IMR-90 (cell line): ENCODE measurements at regions not wholly inside any gene's neighbourhood (a gene's known extent, or its start where the extent isn't known, plus 50 kb on each side); places are given as distances from the start of the nearest gene placed in this dataset.

Experiments used
- ATAC-seq: fragments of 200-7000 bp; cut with Tn5 transposase; 2 replicates; pipeline ENCODE4 v1.9.1; 2020; ENCODE audit warnings: low read depth, mild to moderate bottlenecking, moderate library complexity
- BruUV-seq: library from RNA; stranded (reverse); fragments of 400-500 nt; replicated peaks from 2 replicates; lab custom pipeline; 2021; lab: Mats Ljungman, UMichigan
- CTCF ChIA-PET: fragments of 300-600 bp; formaldehyde crosslinking; extraction: SDS; loops from one replicate; lab custom pipeline; 2021; ENCODE audit warnings: antibody characterized with exemption; lab: Yijun Ruan, JAX
- POLR2A ChIA-PET: fragments of 300-600 bp; sonication (Branson Sonifier 250); formaldehyde crosslinking; loops from one replicate; lab custom pipeline; 2022; ENCODE audit warnings: antibody characterized with exemption; ENCODE audit not compliant: unreplicated experiment; lab: Charles Lee
- DNase-seq: peaks from one replicate; pipeline ENCODE4 v3.0.0; 2013
- H2AFZ ChIP-seq: replicated peaks from 2 replicates; pipeline ENCODE3; 2013; ENCODE audit warnings: low read length, mild to moderate bottlenecking; ENCODE audit not compliant: poor library complexity
- H2AK5ac ChIP-seq: 2 replicates; pipeline ENCODE4 v1.6.1; 2013; ENCODE audit warnings: low read depth, low read length, inconsistent platforms
- H2AK9ac ChIP-seq: replicated peaks from 2 replicates; pipeline ENCODE3; 2013; ENCODE audit warnings: mild to moderate bottlenecking, low read depth, low read length, moderate library complexity; ENCODE audit not compliant: poor library complexity
- H2BK120ac ChIP-seq: 2 replicates; pipeline ENCODE4 v1.6.1; 2013; ENCODE audit warnings: low read depth, low read length, inconsistent platforms
- H2BK15ac ChIP-seq: 3 replicates; pipeline ENCODE4 v1.6.1; 2013; ENCODE audit warnings: low read depth, low read length, inconsistent platforms
- H2BK20ac ChIP-seq: 2 replicates; pipeline ENCODE4 v1.6.1; 2013; ENCODE audit warnings: low read depth, mild to moderate bottlenecking, inconsistent platforms, low read length, moderate library complexity
- H2BK5ac ChIP-seq: 2 replicates; pipeline ENCODE4 v1.6.1; 2013; ENCODE audit warnings: mild to moderate bottlenecking, low read depth, low read length, inconsistent platforms; ENCODE audit not compliant: poor library complexity, severe bottlenecking
- H3K14ac ChIP-seq: replicated peaks from 2 replicates; pipeline ENCODE4 v1.6.1; 2013; ENCODE audit warnings: low read depth, low read length, inconsistent platforms
- H3K18ac ChIP-seq: 2 replicates; pipeline ENCODE4 v1.6.1; 2013; ENCODE audit warnings: low read depth, low read length, control low read depth
- H3K23ac ChIP-seq: 2 replicates; pipeline ENCODE4 v1.6.1; 2013; ENCODE audit warnings: low read depth, low read length, inconsistent platforms
- H3K27ac ChIP-seq: 2 replicates; pipeline ENCODE4 v1.5.1; 2013; ENCODE audit warnings: mild to moderate bottlenecking, control low read depth, low read length; ENCODE audit not compliant: insufficient read depth
- H3K27me3 ChIP-seq: 2 replicates; pipeline ENCODE4 v1.6.1; 2013; ENCODE audit warnings: low read length; ENCODE audit not compliant: control insufficient read depth, insufficient read depth
- H3K36me3 ChIP-seq: 2 replicates; pipeline ENCODE4 v1.6.1; 2013; ENCODE audit warnings: low read length, mixed read lengths; ENCODE audit not compliant: control insufficient read depth, insufficient read depth
- H3K4ac ChIP-seq: 2 replicates; pipeline ENCODE4 v1.6.1; 2013; ENCODE audit warnings: low read depth, low read length, inconsistent platforms
- H3K4me1 ChIP-seq: 2 replicates; pipeline ENCODE4 v1.6.1; 2013; ENCODE audit warnings: low read length, mixed read lengths; ENCODE audit not compliant: control insufficient read depth, insufficient read depth
- H3K4me2 ChIP-seq: 2 replicates; pipeline ENCODE4 v1.6.1; 2013; ENCODE audit warnings: low read depth, mild to moderate bottlenecking, control low read depth, low read length, moderate library complexity
- H3K4me3 ChIP-seq: 2 replicates; pipeline ENCODE4 v1.5.1; 2013; ENCODE audit warnings: low read depth, mild to moderate bottlenecking, control low read depth, low read length, moderate library complexity; ENCODE audit not compliant: insufficient read depth
- H3K56ac ChIP-seq: 2 replicates; pipeline ENCODE4 v1.6.1; 2013; ENCODE audit warnings: low read length, inconsistent platforms; ENCODE audit not compliant: insufficient read depth; ENCODE audit errors: extremely low read depth
- H3K79me1 ChIP-seq, 2 experiments: 2 replicates each; pipeline ENCODE4 v1.6.1; 2013; ENCODE audit warnings: low read length in 2 of 2, inconsistent platforms in 1 of 2, low read depth in 1 of 2
- H3K9ac ChIP-seq: 2 replicates; pipeline ENCODE4 v1.6.1; 2013; ENCODE audit warnings: low read depth, low read length, control low read depth
- H3K9me1 ChIP-seq: 2 replicates; pipeline ENCODE4 v1.6.1; 2013; ENCODE audit warnings: low read length, inconsistent platforms; ENCODE audit not compliant: insufficient read depth
- H3K9me3 ChIP-seq: 2 replicates; pipeline ENCODE4 v1.6.1; 2013; ENCODE audit warnings: low read length; ENCODE audit not compliant: control insufficient read depth, insufficient read depth
- H4K20me1 ChIP-seq: 2 replicates; pipeline ENCODE4 v1.6.1; 2013; ENCODE audit warnings: low read length, inconsistent platforms; ENCODE audit not compliant: insufficient read depth
- H4K5ac ChIP-seq: 2 replicates; pipeline ENCODE4 v1.6.1; 2013; ENCODE audit warnings: mild to moderate bottlenecking, low read depth, low read length, control low read depth
- H4K8ac ChIP-seq, 2 experiments: 2 replicates each; pipeline ENCODE4 v1.6.1; 2013; ENCODE audit warnings: low read depth in 2 of 2, low read length in 2 of 2, control low read depth in 1 of 2, inconsistent platforms in 1 of 2
- H4K91ac ChIP-seq: 2 replicates; pipeline ENCODE4 v1.6.1; 2013; ENCODE audit warnings: low read depth, low read length, inconsistent platforms; ENCODE audit not compliant: insufficient read depth
- MXI1 ChIP-seq: IDR thresholded peaks from 2 replicates; pipeline ENCODE4 v1.6.1; 2012; ENCODE audit warnings: low read depth, mild to moderate bottlenecking, low read length, moderate library complexity, borderline replicate concordance
- RFX5 ChIP-seq: IDR thresholded peaks from 2 replicates; pipeline ENCODE4 v1.8.0; 2012; ENCODE audit warnings: low read depth, mild to moderate bottlenecking, low read length, moderate library complexity
- SMC3 ChIP-seq: fragments of 150-350 bp; IDR thresholded peaks from 2 replicates; pipeline ENCODE4 v1.6.1; 2016; ENCODE audit warnings: low read depth, mild to moderate bottlenecking, antibody characterized with exemption, low read length, moderate library complexity
- USF2 ChIP-seq: fragments of 150-350 bp; IDR thresholded peaks from 2 replicates; pipeline ENCODE4 v1.6.1; 2017; ENCODE audit warnings: mild to moderate bottlenecking, antibody characterized with exemption, low read length, low read depth
- WGBS, 2 experiments: methylation state at CpG; one replicate each; pipeline versions ENCODE4 v1.1.5 to v1.1.7; 2013; ENCODE audit warnings: missing lambda C conversion rate in 2 of 2; ENCODE audit not compliant: insufficient read length in 1 of 2; ENCODE audit errors: extremely low coverage in 2 of 2; 5-methylcytosine and 5-hydroxymethylcytosine counted together
- dilution Hi-C: fragments of 300-500 bp; cut with HindIII; formaldehyde crosslinking; loops from one replicate; pipeline ENCODE4 v1.14.3; 2018; ENCODE audit warnings: low sequenced_read_pairs; ENCODE audit not compliant: unreplicated experiment
- in situ Hi-C: fragments of 300-500 bp; cut with MboI; formaldehyde crosslinking; loops from 3 replicates; pipeline ENCODE4 v1.14.3; 2019; ENCODE audit warnings: low sequenced_read_pairs, inconsistent platforms, mixed read lengths
- intact Hi-C: fragments of 100-400 bp; cut with micrococcal nuclease; formaldehyde crosslinking; loops from 2 replicates; pipeline ENCODE4 v1.10.0; 2022

- CTCF ChIA-PET, result no interaction called here
- Histone ChIP-seq H3K4me1 (no peaks in the 10 kb centered on the region), H2BK15ac (no peak overlapping the region), H3K56ac (no peak overlapping the region), H2AFZ (no peak overlapping the region), H3K4ac (no peak overlapping the region), H4K91ac (no peak overlapping the region), H3K79me1 (no peaks in the 10 kb centered on the region), H3K9ac (no peak overlapping the region), H3K4me2 (no peak overlapping the region), H3K9me1 (no peaks in the 10 kb centered on the region), H3K36me3 (no peaks in the 10 kb centered on the region), H4K5ac (no peak overlapping the region), H3K18ac (no peak overlapping the region), H3K9me3 (no peaks in the 10 kb centered on the region), H4K8ac (no peak overlapping the region), H3K27me3 (no peaks in the 10 kb centered on the region), H3K14ac (no peak overlapping the region), H2BK120ac (no peak overlapping the region), H2BK20ac (no peak overlapping the region), H4K20me1 (no peaks in the 10 kb centered on the region), H2AK5ac (no peak overlapping the region), H3K4me3 (no peak overlapping the region), H3K27ac (no peak overlapping the region), H3K23ac (no peak overlapping the region), H2BK5ac (no peak overlapping the region), H2AK9ac (no peak overlapping the region)
- in situ Hi-C loops, result no loop called here
- DNase-seq (no peak), ATAC-seq (no peak)
- no peak for TF ChIP-seq MXI1
- TF ChIP-seq SMC3, result no peak
- TF ChIP-seq USF2, result no peak
- TF ChIP-seq RFX5, result no peak
- intact Hi-C loops, result no loop called here
- no TSS peak for BruUV-seq
- dilution Hi-C loops, result no loop called here
- POLR2A ChIA-PET, result no interaction called here
- no CpG with 5 or more reads among the region's 3 CpGs for WGBS, 2 experiments
Observed at GRCh38 chrX:139125916-139126315, 404.6 kb upstream of the F9 start.
